ENCODE measurements at regions not wholly inside any gene's neighbourhood (a gene's known extent, or its start where the extent isn't known, plus 50 kb on each side); places are given as distances from the start of the nearest gene placed in this dataset.
A peak's percentile ranks its signal among the peaks of the same experiment; 100 is the strongest.
"Not testable (repeated sequence)": the region's sequence is repeated elsewhere in the genome, so short reads cannot be mapped to it uniquely, and the experiment has no call there.

GRCh38 chr21:36606287-36606982 is 92.5 kb upstream of the SIM2 start:
- H3K36me3 Mint-ChIP-seq: no peaks in the 10 kb centered on the region
- DNase-seq (ENCODE audit: low spot score in 2 of 2) (no peak), ATAC-seq (peak; percentile 26)
- no peak overlapping the region for H3K27ac Mint-ChIP-seq
- H3K4me1 Mint-ChIP-seq: no peaks in the 10 kb centered on the region
- no peak overlapping the region for H3K4me3 Mint-ChIP-seq
- H3K9me3 Mint-ChIP-seq: peaks cover 2% of the 10 kb centered on the region

DNA sequence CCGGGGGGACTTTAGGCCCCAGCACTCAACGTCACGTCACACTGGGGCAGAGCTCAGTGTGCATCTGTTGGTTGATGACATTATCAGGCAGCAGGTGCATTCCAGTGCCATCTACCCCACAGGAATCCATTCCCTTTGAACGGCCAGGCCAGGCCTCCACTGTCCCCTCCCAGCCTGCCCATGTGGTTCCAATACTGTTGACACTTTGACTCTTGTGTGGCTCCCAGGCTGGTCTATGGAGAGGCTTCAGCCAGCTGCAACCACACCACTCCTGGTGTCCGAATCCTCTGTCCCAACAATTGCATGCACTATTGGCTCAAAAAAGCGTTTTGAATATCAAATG is 92.0 kb upstream of the SIM2 start:
- no peak for ATAC-seq
- no peak overlapping the region for H3K4me3 Mint-ChIP-seq
- no peak overlapping the region for H3K27ac Mint-ChIP-seq
- H3K4me1 Mint-ChIP-seq: no peaks in the 10 kb centered on the region
- peaks cover 2% of the 10 kb centered on the region for H3K9me3 Mint-ChIP-seq
- H3K36me3 Mint-ChIP-seq: no peaks in the 10 kb centered on the region
- no peak for DNase-seq (ENCODE audit: low spot score in 2 of 2)

DNA sequence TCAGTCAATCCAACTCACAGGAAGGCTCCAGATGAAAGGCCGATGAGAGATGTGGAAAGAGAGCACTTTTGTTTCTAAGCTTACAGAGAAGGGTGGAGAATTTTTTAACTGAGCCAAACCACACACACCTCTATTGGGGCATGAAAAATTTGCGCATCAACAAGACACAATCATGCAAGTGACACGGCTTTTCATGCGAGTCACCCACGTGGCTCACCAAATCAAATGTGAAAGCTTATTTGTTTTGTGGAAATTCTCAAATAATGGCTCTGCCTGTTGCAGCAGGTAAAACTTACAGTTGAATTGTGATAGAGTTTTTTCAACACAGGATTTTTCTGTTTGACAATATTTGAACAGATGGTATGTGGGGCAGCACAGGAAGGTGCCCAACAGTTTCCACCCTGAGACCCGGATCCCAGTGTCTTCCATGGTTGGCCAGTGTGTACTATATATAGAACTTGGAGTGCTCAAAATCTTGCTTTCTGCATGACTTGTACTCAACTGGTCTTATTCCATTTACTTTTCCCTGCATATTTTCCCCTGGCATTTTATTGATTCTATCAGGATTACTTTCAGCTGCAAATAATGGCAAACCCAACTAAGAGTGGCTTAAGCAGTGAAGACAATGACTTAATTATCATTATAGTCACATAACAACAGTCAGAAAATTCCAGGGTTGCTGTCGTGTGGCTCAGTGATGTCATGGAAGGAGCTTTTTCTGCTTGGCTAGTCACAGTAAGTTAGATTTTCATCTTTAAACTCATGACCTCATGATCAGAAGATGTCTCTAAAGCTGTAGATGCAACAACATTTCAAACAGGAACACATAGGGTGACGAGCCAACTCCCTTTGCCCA is 90.6 kb upstream of the SIM2 start:
- peaks cover 2% of the 10 kb centered on the region for H3K9me3 Mint-ChIP-seq
- H3K36me3 Mint-ChIP-seq: no peaks in the 10 kb centered on the region
- no peaks in the 10 kb centered on the region for H3K4me1 Mint-ChIP-seq

DNA sequence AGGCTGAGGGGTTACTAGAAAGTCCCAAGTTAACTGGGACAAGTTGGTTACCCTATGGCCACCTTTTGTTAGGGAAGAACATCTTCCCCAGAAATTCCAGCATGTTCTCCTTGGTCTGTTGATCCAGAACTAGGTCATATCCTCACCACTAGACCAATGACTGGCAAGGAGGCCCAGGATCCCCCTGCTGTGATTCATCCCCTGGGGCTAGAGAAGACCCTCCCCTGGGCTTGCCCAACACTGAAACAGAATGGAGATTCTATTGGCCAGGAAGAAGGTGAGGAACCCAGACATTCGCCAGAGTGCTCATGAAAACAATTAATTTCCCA is 90.1 kb upstream of the SIM2 start:
- Mint-ChIP-seq H3K4me1 (no peaks in the 10 kb centered on the region), H3K36me3 (no peaks in the 10 kb centered on the region), H3K4me3 (no peak overlapping the region), H3K27ac (no peak overlapping the region), H3K9me3 (peaks cover 2% of the 10 kb centered on the region)
- DNase-seq (ENCODE audit: low spot score in 2 of 2) (no peak), ATAC-seq (no peak)

More for the DNA sequence above, 90.6 kb upstream of the SIM2 start:
- ATAC-seq: no peak
- no peak for DNase-seq (ENCODE audit: low spot score in 2 of 2)
- Mint-ChIP-seq H3K4me3 (no peak overlapping the region), H3K27ac (no peak overlapping the region)

DNA sequence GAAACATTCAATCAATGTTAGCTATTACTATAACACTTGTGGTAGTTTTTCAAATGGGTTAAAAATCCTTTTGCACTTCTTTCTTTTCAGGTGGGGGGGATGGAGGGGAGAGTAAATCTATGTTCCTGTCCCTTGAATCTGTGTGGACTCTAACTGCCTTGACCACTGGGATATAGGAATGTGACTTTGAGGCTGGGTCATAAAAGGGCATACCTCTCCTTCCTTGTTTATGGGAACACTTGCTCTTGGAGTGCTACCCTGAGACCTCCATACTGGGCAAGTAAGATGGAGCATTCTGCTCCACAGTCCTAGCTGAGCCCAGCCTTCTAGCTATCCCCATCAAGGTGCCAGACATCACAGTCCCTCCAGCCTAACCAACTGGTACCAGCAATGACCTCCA is 89.3 kb upstream of the SIM2 start:
- Mint-ChIP-seq H3K9me3 (peaks cover 2% of the 10 kb centered on the region), H3K36me3 (no peaks in the 10 kb centered on the region), H3K27ac (no peak overlapping the region), H3K4me3 (no peak overlapping the region), H3K4me1 (no peaks in the 10 kb centered on the region)
- ATAC-seq (no peak), DNase-seq (ENCODE audit: low spot score in 2 of 2) (no peak)

GRCh38 chr21:36610201-36610600 is 88.7 kb upstream of the SIM2 start:
- Mint-ChIP-seq H3K4me3 (no peak overlapping the region), H3K4me1 (no peaks in the 10 kb centered on the region), H3K9me3 (peaks cover 2% of the 10 kb centered on the region), H3K36me3 (no peaks in the 10 kb centered on the region), H3K27ac (no peak overlapping the region)
- ATAC-seq (no peak), DNase-seq (ENCODE audit: low spot score in 2 of 2) (no peak)

GRCh38 chr21:36610935-36611334 is 88.0 kb upstream of the SIM2 start:
- Mint-ChIP-seq H3K9me3 (peaks cover 2% of the 10 kb centered on the region), H3K36me3 (no peaks in the 10 kb centered on the region), H3K27ac (no peak overlapping the region), H3K4me3 (no peak overlapping the region), H3K4me1 (no peaks in the 10 kb centered on the region)
- no peak for DNase-seq (ENCODE audit: low spot score in 2 of 2)
- no peak for ATAC-seq

- ATAC-seq (no peak), DNase-seq (ENCODE audit: low spot score in 2 of 2) (no peak)
- Mint-ChIP-seq H3K27ac (no peak overlapping the region), H3K4me3 (no peak overlapping the region), H3K4me1 (no peaks in the 10 kb centered on the region), H3K36me3 (no peaks in the 10 kb centered on the region), H3K9me3 (peaks cover 2% of the 10 kb centered on the region)
Observed at GRCh38 chr21:36611379-36611778, 87.5 kb upstream of the SIM2 start.

DNA sequence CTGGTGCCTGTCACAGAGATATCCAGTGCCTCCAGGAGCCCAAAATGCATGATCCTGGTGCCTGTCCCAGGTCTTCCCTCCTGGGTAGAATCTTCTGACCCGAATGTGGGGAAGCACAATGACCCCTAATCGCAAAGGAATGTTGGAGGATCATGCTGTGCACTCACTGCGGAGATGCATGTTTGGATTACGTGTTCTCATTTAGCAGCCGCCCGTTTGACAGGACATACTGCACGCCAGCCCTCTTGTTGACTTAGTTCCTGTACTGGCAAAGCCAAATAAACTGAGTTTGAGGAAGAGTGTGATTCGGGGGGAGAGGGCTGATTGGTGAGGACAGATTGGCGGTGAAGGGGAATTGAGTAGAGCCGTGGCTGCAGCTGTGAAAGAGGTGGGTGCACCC is 85.9 kb upstream of the SIM2 start:
- H3K4me3 Mint-ChIP-seq: no peak overlapping the region
- ATAC-seq (no peak), DNase-seq (ENCODE audit: low spot score in 2 of 2) (no peak)
- H3K36me3 Mint-ChIP-seq: no peaks in the 10 kb centered on the region
- peaks cover 4% of the 10 kb centered on the region for H3K9me3 Mint-ChIP-seq
- H3K4me1 Mint-ChIP-seq: no peaks in the 10 kb centered on the region
- H3K27ac Mint-ChIP-seq: no peak overlapping the region

GRCh38 chr21:36613554-36613953 is 85.4 kb upstream of the SIM2 start:
- Mint-ChIP-seq H3K27ac (no peak overlapping the region), H3K4me1 (no peaks in the 10 kb centered on the region), H3K36me3 (no peaks in the 10 kb centered on the region), H3K4me3 (no peak overlapping the region), H3K9me3 (peaks cover 4% of the 10 kb centered on the region)
- ATAC-seq: no peak
- DNase-seq (ENCODE audit: low spot score in 2 of 2): no peak

DNA sequence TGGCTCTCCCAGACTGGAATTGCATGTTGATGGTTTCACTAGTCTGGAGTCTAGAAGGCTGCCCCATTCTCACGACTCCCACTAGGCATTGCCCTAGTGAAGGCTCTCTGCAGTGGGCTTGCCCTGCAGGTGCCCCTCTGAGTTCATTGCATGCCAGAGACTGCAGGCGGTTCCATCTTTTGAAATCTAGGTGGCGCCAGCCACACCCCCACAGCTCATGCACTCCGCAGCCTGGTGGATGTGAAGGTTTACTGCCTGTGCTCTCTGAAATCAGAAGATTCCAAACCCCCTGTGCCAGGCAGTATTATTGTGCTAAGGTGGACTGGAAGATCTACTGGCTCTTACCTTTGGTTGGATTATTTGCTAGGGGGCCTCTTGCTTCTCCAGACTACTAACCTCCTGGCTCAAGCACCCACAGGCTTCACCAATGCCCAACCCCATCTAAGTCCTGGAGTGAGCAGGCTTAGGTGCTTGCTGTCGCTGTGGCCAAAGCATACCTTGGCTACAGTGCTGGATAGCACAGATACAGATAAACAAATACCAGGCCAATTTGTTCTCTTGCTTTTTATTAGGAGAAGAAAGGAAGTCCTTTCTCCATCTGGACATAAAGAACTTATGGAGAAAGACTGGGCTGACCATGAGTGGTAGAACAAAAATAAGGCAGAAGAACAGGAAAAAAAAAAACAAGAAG is 83.5 kb upstream of the SIM2 start:
- no peak overlapping the region for H3K27ac Mint-ChIP-seq
- H3K36me3 Mint-ChIP-seq: no peaks in the 10 kb centered on the region
- H3K4me1 Mint-ChIP-seq: no peaks in the 10 kb centered on the region
- DNase-seq (ENCODE audit: low spot score in 2 of 2): no peak
- H3K9me3 Mint-ChIP-seq: peaks cover 6% of the 10 kb centered on the region
- no peak for ATAC-seq
- no peak overlapping the region for H3K4me3 Mint-ChIP-seq

DNA sequence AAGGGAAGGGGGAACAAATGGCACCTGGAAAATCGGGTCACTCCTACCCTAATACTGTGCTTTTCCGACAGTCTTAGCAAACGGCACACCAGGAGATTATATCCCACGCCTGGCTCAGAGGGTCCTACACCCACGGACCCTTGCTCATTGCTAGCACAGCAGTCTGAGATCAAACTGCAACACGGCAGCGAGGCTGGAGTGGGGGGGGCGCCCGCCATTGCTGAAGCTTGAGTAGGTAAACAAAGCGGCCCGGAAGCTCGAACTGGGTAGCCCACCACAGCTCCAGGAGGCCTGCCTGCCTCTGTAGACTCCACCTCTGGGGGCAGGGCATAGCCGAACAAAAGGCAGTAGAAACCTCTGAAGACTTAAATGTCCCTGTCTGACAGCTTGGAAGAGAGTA is 82.1 kb upstream of the SIM2 start:
- not testable (repeated sequence) for ATAC-seq, H3K27ac Mint-ChIP-seq, H3K4me1 Mint-ChIP-seq

DNA sequence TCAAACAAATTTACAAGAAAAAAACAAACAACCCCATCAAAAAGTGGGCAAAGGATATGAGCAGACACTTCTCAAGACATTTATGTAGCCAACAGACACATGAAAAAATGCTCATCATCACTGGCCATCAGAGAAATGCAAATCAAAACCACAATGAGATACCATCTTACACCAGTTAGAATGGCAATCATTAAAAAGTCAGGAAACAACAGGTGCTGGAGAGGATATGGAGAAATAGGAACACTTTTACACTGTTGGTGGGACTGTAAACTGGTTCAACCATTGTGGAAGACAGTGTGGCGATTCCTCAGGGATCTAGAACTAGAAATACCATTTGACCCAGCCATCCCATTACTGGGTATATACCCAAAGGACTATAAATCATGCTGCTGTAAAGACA is 77.1 kb upstream of the SIM2 start:
- DNase-seq (ENCODE audit: low spot score in 2 of 2); H3K36me3 Mint-ChIP-seq; H3K4me3 Mint-ChIP-seq; H3K27ac Mint-ChIP-seq; H3K4me1 Mint-ChIP-seq; ATAC-seq: not testable (repeated sequence)
- H3K9me3 Mint-ChIP-seq: peaks cover 10% of the 10 kb centered on the region

More for the DNA sequence above, 82.1 kb upstream of the SIM2 start:
- DNase-seq (ENCODE audit: low spot score in 2 of 2); H3K36me3 Mint-ChIP-seq; H3K4me3 Mint-ChIP-seq; H3K9me3 Mint-ChIP-seq: not testable (repeated sequence)

GRCh38 chr21:36624105-36624504 is 74.8 kb upstream of the SIM2 start:
- H3K4me3 Mint-ChIP-seq: no peak overlapping the region
- no peak for ATAC-seq
- no peak for DNase-seq (ENCODE audit: low spot score in 2 of 2)
- no peaks in the 10 kb centered on the region for H3K36me3 Mint-ChIP-seq
- H3K27ac Mint-ChIP-seq: no peak overlapping the region
- H3K9me3 Mint-ChIP-seq: peaks cover 8% of the 10 kb centered on the region
- H3K4me1 Mint-ChIP-seq: no peaks in the 10 kb centered on the region

DNA sequence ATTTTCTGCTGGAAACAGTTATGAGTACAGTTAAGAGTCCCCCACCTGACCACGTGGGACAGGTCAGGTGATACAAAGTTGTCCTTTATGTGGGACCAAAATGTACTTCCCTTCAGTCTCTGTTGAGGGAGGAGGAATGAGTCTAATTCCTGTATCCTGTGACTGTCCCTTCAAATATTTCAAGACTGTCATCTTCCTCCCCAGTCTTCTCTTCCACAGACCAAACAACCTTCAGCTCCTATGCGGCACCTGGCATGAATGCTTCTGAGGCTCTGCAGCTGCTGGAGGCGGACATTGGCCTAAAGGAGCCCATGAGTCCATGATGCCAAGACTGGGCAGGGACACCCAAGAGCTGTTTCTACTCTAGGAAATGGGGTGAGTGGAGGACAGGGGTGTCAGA is 72.1 kb upstream of the SIM2 start:
- no peak overlapping the region for H3K27ac Mint-ChIP-seq
- no peaks in the 10 kb centered on the region for H3K36me3 Mint-ChIP-seq
- H3K4me3 Mint-ChIP-seq: no peak overlapping the region
- no peaks in the 10 kb centered on the region for H3K4me1 Mint-ChIP-seq
- ATAC-seq (peak; percentile 8), DNase-seq (ENCODE audit: low spot score in 2 of 2) (no peak)
- H3K9me3 Mint-ChIP-seq: peaks cover 6% of the 10 kb centered on the region

DNA sequence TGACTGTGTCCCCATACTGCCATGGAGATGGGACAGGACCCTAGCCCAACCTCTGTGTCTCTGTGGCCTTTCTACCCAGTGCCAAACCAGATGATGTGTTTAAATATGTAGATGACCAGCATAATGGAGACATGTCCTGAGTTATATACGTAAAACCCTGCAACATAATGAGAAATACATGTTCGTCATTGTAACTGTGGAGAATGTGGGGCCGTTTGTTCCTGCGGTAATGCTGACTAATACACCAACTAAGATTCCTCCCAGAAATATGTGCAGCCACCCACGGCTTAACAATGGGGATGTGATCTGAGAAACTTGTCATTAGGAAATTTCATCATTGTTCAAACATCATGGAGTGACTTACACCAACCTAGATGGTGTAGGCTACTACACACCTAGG is 71.7 kb upstream of the SIM2 start:
- H3K36me3 Mint-ChIP-seq: no peaks in the 10 kb centered on the region
- peak; percentile 24 for ATAC-seq
- no peaks in the 10 kb centered on the region for H3K4me1 Mint-ChIP-seq
- DNase-seq (ENCODE audit: low spot score in 2 of 2): no peak
- H3K9me3 Mint-ChIP-seq: peaks cover 6% of the 10 kb centered on the region
- H3K27ac Mint-ChIP-seq: no peak overlapping the region
- H3K4me3 Mint-ChIP-seq: no peak overlapping the region
